ENCODE measurements at regions not wholly inside any gene's neighbourhood (a gene's known extent, or its start where the extent isn't known, plus 50 kb on each side); places are given as distances from the start of the nearest gene placed in this dataset.

- Histone ChIP-seq H3K27ac (ENCODE audit: low read depth in 2 of 2, low read length in 1 of 2) (no peak overlapping the region), H3K9ac (no peak overlapping the region), H3K9me3 (no peaks in the 10 kb centered on the region), H3F3A (replicated peaks; ENCODE audit: insufficient read depth) (no peaks in the 10 kb centered on the region), H3K79me2 (ENCODE audit: insufficient read depth) (no peaks in the 10 kb centered on the region), H3K36me3 (replicated peaks in 1 of 2; ENCODE audit: control insufficient read depth in 1 of 2, insufficient read depth in 2 of 2, low read length in 1 of 2) (no peaks in the 10 kb centered on the region), H3K27me3 (ENCODE audit: insufficient read depth) (no peaks in the 10 kb centered on the region), H3K4me3 (ENCODE audit: low read depth in 2 of 2, low read length in 1 of 2) (no peak overlapping the region), H4K20me1 (ENCODE audit: insufficient read depth) (no peaks in the 10 kb centered on the region), H3K9me2 (no peaks in the 10 kb centered on the region), H3K4me1 (ENCODE audit: control insufficient read depth in 1 of 2, insufficient read depth in 2 of 2, low read depth in 1 of 2, low read length in 1 of 2) (no peaks in the 10 kb centered on the region), H3K4me2 (no peak overlapping the region), H2AFZ (ENCODE audit: low read depth) (no peak overlapping the region)
- 18% methylated on average over 1 of the region's 1 CpG for WGBS (ENCODE audit: low lambda C conversion rate)
- no peak for TF ChIP-seq IRF3 (IDR thresholded peaks at IDR 0.05; ENCODE audit: low read depth, low read length)
- TF ChIP-seq SIN3A (IDR thresholded peaks at IDR 0.05; ENCODE audit: borderline replicate concordance, low read depth, low read length), result no peak
- no peak for TF ChIP-seq CHD2 (IDR thresholded peaks at IDR 0.05; ENCODE audit: low read length, partially characterized antibody)
- no peak for DNase-seq
- ChIA-PET POLR2A (no interaction called here), CTCF (interaction anchor here (2.1 kb wide), 1 partner anchor 453 kb away, joined by 5 read pairs; no protein-coding TSS in a partner anchor)
Measured at GRCh38 chr2:185063761-185064160, 465.4 kb downstream of the ZNF804A start.

- Histone ChIP-seq H3K9me3 (no peaks in the 10 kb centered on the region), H3K9ac (no peak overlapping the region), H3K4me3 (ENCODE audit: low read depth in 2 of 2, low read length in 1 of 2) (no peak overlapping the region), H3K36me3 (replicated peaks in 1 of 2; ENCODE audit: control insufficient read depth in 1 of 2, insufficient read depth in 2 of 2, low read length in 1 of 2) (no peaks in the 10 kb centered on the region), H3K4me1 (ENCODE audit: control insufficient read depth in 1 of 2, insufficient read depth in 2 of 2, low read depth in 1 of 2, low read length in 1 of 2) (no peaks in the 10 kb centered on the region), H3K27ac (ENCODE audit: low read depth in 2 of 2, low read length in 1 of 2) (no peak overlapping the region), H3K4me2 (no peak overlapping the region), H3K9me2 (no peaks in the 10 kb centered on the region), H2AFZ (ENCODE audit: low read depth) (no peak overlapping the region), H3K79me2 (ENCODE audit: insufficient read depth) (no peaks in the 10 kb centered on the region), H3F3A (replicated peaks; ENCODE audit: insufficient read depth) (no peaks in the 10 kb centered on the region), H4K20me1 (ENCODE audit: insufficient read depth) (no peaks in the 10 kb centered on the region), H3K27me3 (ENCODE audit: insufficient read depth) (no peaks in the 10 kb centered on the region)
- DNase-seq, result no peak
- CTCF ChIA-PET, result interaction anchor here (2.1 kb wide), 1 partner anchor 455 kb away, joined by 5 read pairs; no protein-coding TSS in a partner anchor
- 12% methylated on average over 1 of the region's 1 CpG for WGBS (ENCODE audit: low lambda C conversion rate)
- POLR2A ChIA-PET, result no interaction called here
- TF ChIP-seq RAD21 (IDR thresholded peaks at IDR 0.05; ENCODE audit: low read length) (no peak), REST (IDR thresholded peaks at IDR 0.05; ENCODE audit: low read depth, low read length) (no peak), RCOR1 (IDR thresholded peaks at IDR 0.05; ENCODE audit: low read length) (no peak), GABPA (IDR thresholded peaks at IDR 0.05; ENCODE audit: low read depth) (no peak), CHD2 (IDR thresholded peaks at IDR 0.05; ENCODE audit: low read length, partially characterized antibody) (no peak), NFIC (IDR thresholded peaks at IDR 0.05; ENCODE audit: borderline replicate concordance) (no peak)
Measured at GRCh38 chr2:185066128-185066527, 467.8 kb downstream of the ZNF804A start.
